ENCODE measurements at regions not wholly inside any gene's neighbourhood (a gene's known extent, or its start where the extent isn't known, plus 50 kb on each side); places are given as distances from the start of the nearest gene placed in this dataset.

DNA sequence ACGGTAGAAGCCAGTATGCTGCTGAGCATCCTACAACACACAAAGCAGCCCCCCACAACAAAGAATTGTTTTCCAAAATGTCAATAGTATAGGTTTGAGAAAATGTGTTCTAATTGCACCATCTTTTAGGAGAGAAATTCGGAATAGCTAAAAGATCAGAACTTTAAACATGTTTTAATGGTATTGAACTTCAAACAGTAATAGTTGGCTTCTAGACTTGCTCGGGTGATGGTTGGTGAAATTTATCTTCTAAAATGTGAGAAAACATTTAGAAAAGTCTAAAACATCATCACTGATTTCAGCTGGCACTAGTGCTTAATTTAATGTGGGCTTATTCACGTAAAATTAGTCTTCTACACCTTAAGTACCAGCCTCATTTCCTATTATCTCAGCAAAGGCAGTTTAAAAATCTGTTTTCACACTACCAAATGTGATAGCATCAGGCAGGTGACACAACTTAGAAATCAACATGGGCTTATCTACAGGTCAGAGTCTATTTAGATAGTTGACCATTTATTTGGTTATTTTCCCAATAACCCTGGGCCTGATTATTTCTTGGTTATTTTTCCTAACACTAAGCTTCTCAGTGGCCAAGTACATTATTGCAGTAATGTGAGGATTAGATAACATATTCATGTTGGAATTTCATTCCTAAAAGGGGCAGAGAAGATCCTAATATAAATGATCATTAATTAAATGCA is 399.3 kb upstream of the PKN2 start (continued):
- peak; percentile 93 to 96 for TF ChIP-seq HNF4A (conservative IDR thresholded peaks at IDR 0.05)

- no peak for TF ChIP-seq ZBTB33 (IDR thresholded peaks at IDR 0.05)
- TF ChIP-seq, protein P1, sequence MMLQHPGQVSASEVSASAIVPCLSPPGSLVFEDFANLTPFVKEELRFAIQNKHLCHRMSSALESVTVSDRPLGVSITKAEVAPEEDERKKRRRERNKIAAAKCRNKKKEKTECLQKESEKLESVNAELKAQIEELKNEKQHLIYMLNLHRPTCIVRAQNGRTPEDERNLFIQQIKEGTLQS (IDR thresholded peaks at IDR 0.05) = no peak
- peak in 1 of 2 donors; percentile 45 for TF ChIP-seq RXRA (IDR thresholded peaks at IDR 0.05)
- no peak for TF ChIP-seq JUND (IDR thresholded peaks at IDR 0.05)
- TF ChIP-seq FOXA1 (IDR thresholded peaks at IDR 0.05) = no peak
- peak in 1 of 2 donors; percentile 53 for TF ChIP-seq HNF4A (conservative IDR thresholded peaks at IDR 0.05)
- no peak for TF ChIP-seq EGR1 (IDR thresholded peaks at IDR 0.05; ENCODE audit: low read depth in 2 of 2)
- TF ChIP-seq GABPA (IDR thresholded peaks at IDR 0.05 in 1 of 2, conservative IDR thresholded peaks at IDR 0.05 in 1 of 2) = no peak
- H3K27me3 ChIP-seq (ENCODE audit: control insufficient read depth in 4 of 4, insufficient read depth in 4 of 4, low read length in 3 of 4) = no peaks in the 10 kb centered on the region
- 25% methylated on average over 1 of the region's 1 CpG for WGBS
- no peaks in the 10 kb centered on the region for H3K9me3 ChIP-seq (ENCODE audit: control insufficient read depth in 4 of 4, low read length in 3 of 4)
- H3K4me3 ChIP-seq (ENCODE audit: low read depth in 1 of 3, low read length in 3 of 3) = no peak overlapping the region
- H3K27ac ChIP-seq (ENCODE audit: low read depth in 1 of 2, low read length in 2 of 2) = no peak overlapping the region
- peaks cover 1 to 20% (median 12%) of the 10 kb centered on the region in 4 donors for H3K4me1 ChIP-seq (ENCODE audit: control insufficient read depth in 4 of 4, insufficient read depth in 4 of 4, low read length in 3 of 4)
- no peak overlapping the region for H3K9ac ChIP-seq (ENCODE audit: low read depth in 1 of 2, low read length in 2 of 2)
- DNase-seq (ENCODE audit: low spot score) = no peak
- H3K36me3 ChIP-seq (ENCODE audit: control insufficient read depth in 4 of 4, insufficient read depth in 3 of 4, low read depth in 1 of 4, low read length in 3 of 4) = no peaks in the 10 kb centered on the region
Observed at GRCh38 chr1:88286716-88287115, 397.4 kb upstream of the PKN2 start.

- Histone ChIP-seq H3K36me3 (ENCODE audit: control insufficient read depth in 4 of 4, insufficient read depth in 3 of 4, low read depth in 1 of 4, low read length in 3 of 4) (no peaks in the 10 kb centered on the region), H3K9ac (ENCODE audit: low read depth in 1 of 2, low read length in 2 of 2) (no peak overlapping the region), H3K4me3 (ENCODE audit: low read depth in 1 of 3, low read length in 3 of 3) (no peak overlapping the region), H3K4me1 (ENCODE audit: control insufficient read depth in 4 of 4, insufficient read depth in 4 of 4, low read length in 3 of 4) (peaks cover 1 to 20% (median 12%) of the 10 kb centered on the region in 4 donors), H3K27me3 (ENCODE audit: control insufficient read depth in 4 of 4, insufficient read depth in 4 of 4, low read length in 3 of 4) (no peaks in the 10 kb centered on the region), H3K27ac (ENCODE audit: low read depth in 1 of 2, low read length in 2 of 2) (no peak overlapping the region), H3K9me3 (ENCODE audit: control insufficient read depth in 4 of 4, low read length in 3 of 4) (no peaks in the 10 kb centered on the region)
- TF ChIP-seq FOXA1 (IDR thresholded peaks at IDR 0.05) = no peak
- TF ChIP-seq FOXA2 (IDR thresholded peaks at IDR 0.05) = no peak
- no peak for TF ChIP-seq HNF4A (conservative IDR thresholded peaks at IDR 0.05)
- no peak for TF ChIP-seq YY1 (IDR thresholded peaks at IDR 0.05)
- TF ChIP-seq, protein P1 (IDR thresholded peaks at IDR 0.05) = no peak
- TF ChIP-seq RXRA (IDR thresholded peaks at IDR 0.05) = no peak
- no peak for TF ChIP-seq HNF4G (IDR thresholded peaks at IDR 0.05)
- TF ChIP-seq TAF1 (conservative IDR thresholded peaks at IDR 0.05) = no peak
- TF ChIP-seq NR2F2 (IDR thresholded peaks at IDR 0.05) = no peak
- TF ChIP-seq, protein P2, sequence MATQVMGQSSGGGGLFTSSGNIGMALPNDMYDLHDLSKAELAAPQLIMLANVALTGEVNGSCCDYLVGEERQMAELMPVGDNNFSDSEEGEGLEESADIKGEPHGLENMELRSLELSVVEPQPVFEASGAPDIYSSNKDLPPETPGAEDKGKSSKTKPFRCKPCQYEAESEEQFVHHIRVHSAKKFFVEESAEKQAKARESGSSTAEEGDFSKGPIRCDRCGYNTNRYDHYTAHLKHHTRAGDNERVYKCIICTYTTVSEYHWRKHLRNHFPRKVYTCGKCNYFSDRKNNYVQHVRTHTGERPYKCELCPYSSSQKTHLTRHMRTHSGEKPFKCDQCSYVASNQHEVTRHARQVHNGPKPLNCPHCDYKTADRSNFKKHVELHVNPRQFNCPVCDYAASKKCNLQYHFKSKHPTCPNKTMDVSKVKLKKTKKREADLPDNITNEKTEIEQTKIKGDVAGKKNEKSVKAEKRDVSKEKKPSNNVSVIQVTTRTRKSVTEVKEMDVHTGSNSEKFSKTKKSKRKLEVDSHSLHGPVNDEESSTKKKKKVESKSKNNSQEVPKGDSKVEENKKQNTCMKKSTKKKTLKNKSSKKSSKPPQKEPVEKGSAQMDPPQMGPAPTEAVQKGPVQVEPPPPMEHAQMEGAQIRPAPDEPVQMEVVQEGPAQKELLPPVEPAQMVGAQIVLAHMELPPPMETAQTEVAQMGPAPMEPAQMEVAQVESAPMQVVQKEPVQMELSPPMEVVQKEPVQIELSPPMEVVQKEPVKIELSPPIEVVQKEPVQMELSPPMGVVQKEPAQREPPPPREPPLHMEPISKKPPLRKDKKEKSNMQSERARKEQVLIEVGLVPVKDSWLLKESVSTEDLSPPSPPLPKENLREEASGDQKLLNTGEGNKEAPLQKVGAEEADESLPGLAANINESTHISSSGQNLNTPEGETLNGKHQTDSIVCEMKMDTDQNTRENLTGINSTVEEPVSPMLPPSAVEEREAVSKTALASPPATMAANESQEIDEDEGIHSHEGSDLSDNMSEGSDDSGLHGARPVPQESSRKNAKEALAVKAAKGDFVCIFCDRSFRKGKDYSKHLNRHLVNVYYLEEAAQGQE (IDR thresholded peaks at IDR 0.05) = no peak
- no peak for TF ChIP-seq EGR1 (IDR thresholded peaks at IDR 0.05; ENCODE audit: low read depth in 2 of 2)
- TF ChIP-seq JUND (IDR thresholded peaks at IDR 0.05) = no peak
- no peak for TF ChIP-seq RAD21 (IDR thresholded peaks at IDR 0.05)
- no peak for TF ChIP-seq MAX (IDR thresholded peaks at IDR 0.05)
- no peak for DNase-seq (ENCODE audit: low spot score)
- 85% methylated on average over 2 of the region's 2 CpGs for WGBS
Observed at GRCh38 chr1:88288571-88288970, 395.5 kb upstream of the PKN2 start.
